ENCODE measurements at regions not wholly inside any gene's neighbourhood (a gene's known extent, or its start where the extent isn't known, plus 50 kb on each side); places are given as distances from the start of the nearest gene placed in this dataset.

GRCh38 chr18:39172695-39173421 is 1607.3 kb upstream of the CELF4 start:
- no peak for TF ChIP-seq CTCF (IDR thresholded peaks at IDR 0.05; ENCODE audit: control extremely low read depth in 1 of 3, insufficient read depth in 1 of 3, low read depth in 1 of 3, low read length in 3 of 3)
- no peak for TF ChIP-seq EP300 (IDR thresholded peaks at IDR 0.05; ENCODE audit: borderline replicate concordance in 1 of 2, low read depth in 2 of 2, low read length in 2 of 2)
- TF ChIP-seq EGR1 (IDR thresholded peaks at IDR 0.05; ENCODE audit: borderline replicate concordance, low read depth, low read length) = no peak
- TF ChIP-seq POLR2A (IDR thresholded peaks at IDR 0.05; ENCODE audit: control extremely low read depth in 1 of 2, low read depth in 2 of 2, low read length in 2 of 2) = no peak
- TF ChIP-seq CEBPB (IDR thresholded peaks at IDR 0.05; ENCODE audit: low read depth, low read length) = no peak
- TF ChIP-seq POLR2AphosphoS5 (IDR thresholded peaks at IDR 0.05; ENCODE audit: low read depth, low read length) = no peak
- no peak for TF ChIP-seq YY1 (IDR thresholded peaks at IDR 0.05; ENCODE audit: low read depth, low read length)
- no peak for TF ChIP-seq JUN (IDR thresholded peaks at IDR 0.05; ENCODE audit: low read depth, low read length)
- TF ChIP-seq CHD1 (IDR thresholded peaks at IDR 0.05; ENCODE audit: low read depth, low read length) = no peak
- TF ChIP-seq ZNF274 (IDR thresholded peaks at IDR 0.05; ENCODE audit: borderline replicate concordance, extremely low read depth, low read length) = no peak
- no peak for TF ChIP-seq JUND (IDR thresholded peaks at IDR 0.05; ENCODE audit: low read length)
- TF ChIP-seq EZH2 (IDR thresholded peaks at IDR 0.05; ENCODE audit: low read depth, low read length, severe bottlenecking) = no peak

All from H1 (cell line).